HG02885 (cell line): ENCODE measurements at regions not wholly inside any gene's neighbourhood (a gene's known extent, or its start where the extent isn't known, plus 50 kb on each side); places are given as distances from the start of the nearest gene placed in this dataset.

ENCODE experiments used
- ATAC-seq: cut with Tn5 transposase; IDR thresholded peaks from one replicate; pipeline ENCODE4 v1.9.1; 2021; ENCODE audit warnings: mild to moderate bottlenecking; ENCODE audit not compliant: unreplicated experiment, poor library complexity

- peak; percentile 41 for ATAC-seq
Measured at GRCh38 chr6:71420095-71420692, 131.6 kb downstream of the OGFRL1 start.

- peak; percentile 96 for ATAC-seq
Measured at GRCh38 chr6:71420693-71421328, 132.2 kb downstream of the OGFRL1 start.

GRCh38 chr6:71421611-71422010 is 133.0 kb downstream of the OGFRL1 start:
- ATAC-seq, result no peak

- ATAC-seq, result no peak
Measured at GRCh38 chr6:71430018-71430417, 141.4 kb downstream of the OGFRL1 start.

GRCh38 chr6:71433441-71433840 is 144.8 kb downstream of the OGFRL1 start:
- ATAC-seq, result no peak

GRCh38 chr6:71444222-71444621 is 155.6 kb downstream of the OGFRL1 start:
- ATAC-seq, result no peak

GRCh38 chr6:71446057-71446456 is 157.4 kb downstream of the OGFRL1 start:
- no peak for ATAC-seq

GRCh38 chr6:71446470-71446869 is 157.9 kb downstream of the OGFRL1 start:
- no peak for ATAC-seq

GRCh38 chr6:71452697-71453370 is 164.2 kb downstream of the OGFRL1 start:
- ATAC-seq, result no peak

GRCh38 chr6:71453371-71453706 is 164.7 kb downstream of the OGFRL1 start:
- ATAC-seq, result no peak

GRCh38 chr6:71454056-71454455 is 165.4 kb downstream of the OGFRL1 start:
- no peak for ATAC-seq

GRCh38 chr6:71457929-71458328 is 169.3 kb downstream of the OGFRL1 start:
- no peak for ATAC-seq

- no peak for ATAC-seq
Measured at GRCh38 chr6:71459162-71459561, 170.6 kb downstream of the OGFRL1 start.

- no peak for ATAC-seq
Measured at GRCh38 chr6:71460933-71461332, 172.3 kb downstream of the OGFRL1 start.

GRCh38 chr6:71463061-71463460 is 174.4 kb downstream of the OGFRL1 start:
- no peak for ATAC-seq

- ATAC-seq, result no peak
Measured at GRCh38 chr6:71465096-71465495, 176.5 kb downstream of the OGFRL1 start.

- ATAC-seq, result no peak
Measured at GRCh38 chr6:71466362-71466761, 177.8 kb downstream of the OGFRL1 start.

GRCh38 chr6:71468038-71468437 is 179.4 kb downstream of the OGFRL1 start:
- ATAC-seq, result no peak

- no peak for ATAC-seq
Measured at GRCh38 chr6:71468841-71469700, 180.5 kb downstream of the OGFRL1 start.

- no peak for ATAC-seq
Measured at GRCh38 chr6:71471718-71472117, 183.1 kb downstream of the OGFRL1 start.

- no peak for ATAC-seq
Measured at GRCh38 chr6:71473926-71474325, 185.3 kb downstream of the OGFRL1 start.
